ENCODE measurements at regions not wholly inside any gene's neighbourhood (a gene's known extent, or its start where the extent isn't known, plus 50 kb on each side); places are given as distances from the start of the nearest gene placed in this dataset.

- 63% methylated on average over 4 of the region's 4 CpGs for WGBS, 2 donors
- Histone ChIP-seq H3K9ac (ENCODE audit: insufficient read depth in 1 of 2, low read length in 2 of 2) (no peak overlapping the region), H3K4me3 (no peak overlapping the region), H3K27me3 (ENCODE audit: control insufficient read depth in 3 of 3, insufficient read depth in 3 of 3, low read length in 2 of 3) (no peaks in the 10 kb centered on the region), H3K9me3 (ENCODE audit: control insufficient read depth in 4 of 4, insufficient read depth in 3 of 4, low read length in 3 of 4) (no peaks in the 10 kb centered on the region), H3K36me3 (ENCODE audit: control insufficient read depth in 4 of 4, insufficient read depth in 4 of 4, low read length in 4 of 4) (no peaks in the 10 kb centered on the region), H3K4me1 (ENCODE audit: control insufficient read depth in 5 of 5, insufficient read depth in 5 of 5, low read length in 5 of 5) (peaks cover 0 to 7% (median 0%) of the 10 kb centered on the region in 5 donors), H3K27ac (ENCODE audit: low read depth in 1 of 2, low read length in 1 of 2) (no peak overlapping the region)
- DNase-seq (no peak), ATAC-seq (ENCODE audit: insufficient read depth, low FRiP score) (no peak)
- TF ChIP-seq CTCF (IDR thresholded peaks at IDR 0.05; ENCODE audit: control extremely low read depth, extremely low read depth): no peak
Measured at GRCh38 chr1:29806646-29807319, 570.5 kb downstream of the PTPRU start.

- no peak overlapping the region for H3K4me3 ChIP-seq
- H3K9ac ChIP-seq (ENCODE audit: insufficient read depth in 1 of 2, low read length in 2 of 2): no peak overlapping the region
- H3K27ac ChIP-seq (ENCODE audit: low read depth in 1 of 2, low read length in 1 of 2): no peak overlapping the region
- WGBS, 2 donors: 84 to 95% methylated on average over 4 of the region's 4 CpGs
- H3K27me3 ChIP-seq (ENCODE audit: control insufficient read depth in 3 of 3, insufficient read depth in 3 of 3, low read length in 2 of 3): no peaks in the 10 kb centered on the region
- TF ChIP-seq CTCF (IDR thresholded peaks at IDR 0.05; ENCODE audit: control extremely low read depth, extremely low read depth): no peak
- no peak for ATAC-seq (ENCODE audit: insufficient read depth, low FRiP score)
- DNase-seq: no peak
- peaks cover 0 to 1% (median 0%) of the 10 kb centered on the region in 5 donors for H3K4me1 ChIP-seq (ENCODE audit: control insufficient read depth in 5 of 5, insufficient read depth in 5 of 5, low read length in 5 of 5)
- H3K36me3 ChIP-seq (ENCODE audit: control insufficient read depth in 4 of 4, insufficient read depth in 4 of 4, low read length in 4 of 4): no peaks in the 10 kb centered on the region
- no peaks in the 10 kb centered on the region for H3K9me3 ChIP-seq (ENCODE audit: control insufficient read depth in 4 of 4, insufficient read depth in 3 of 4, low read length in 3 of 4)
Measured at GRCh38 chr1:29805896-29806160, 569.5 kb downstream of the PTPRU start.

GRCh38 chr1:29805122-29805895 lies 569.0 kb downstream of the PTPRU start:
- no peak for ATAC-seq (ENCODE audit: insufficient read depth, low FRiP score)
- 72 to 79% methylated on average over 11 of the region's 11 CpGs for WGBS, 2 donors

More at GRCh38 chr1:29805122-29805895, 569.0 kb downstream of the PTPRU start:
- Histone ChIP-seq H3K4me3 (no peak overlapping the region), H3K4me1 (ENCODE audit: control insufficient read depth in 5 of 5, insufficient read depth in 5 of 5, low read length in 5 of 5) (no peaks in the 10 kb centered on the region), H3K27ac (ENCODE audit: low read depth in 1 of 2, low read length in 1 of 2) (no peak overlapping the region), H3K9me3 (ENCODE audit: control insufficient read depth in 4 of 4, insufficient read depth in 3 of 4, low read length in 3 of 4) (no peaks in the 10 kb centered on the region), H3K36me3 (ENCODE audit: control insufficient read depth in 4 of 4, insufficient read depth in 4 of 4, low read length in 4 of 4) (no peaks in the 10 kb centered on the region), H3K9ac (ENCODE audit: insufficient read depth in 1 of 2, low read length in 2 of 2) (no peak overlapping the region), H3K27me3 (ENCODE audit: control insufficient read depth in 3 of 3, insufficient read depth in 3 of 3, low read length in 2 of 3) (no peaks in the 10 kb centered on the region)
- TF ChIP-seq CTCF (IDR thresholded peaks at IDR 0.05; ENCODE audit: control extremely low read depth, extremely low read depth): no peak
- DNase-seq: no peak
